HEK293 (cell line): ENCODE measurements at regions not wholly inside any gene's neighbourhood (a gene's known extent, or its start where the extent isn't known, plus 50 kb on each side); places are given as distances from the start of the nearest gene placed in this dataset.

ENCODE experiments used
- CTCF ChIA-PET: fragments of 350-600 bp; formaldehyde crosslinking; extraction: SDS; loops from one replicate; lab custom pipeline; 2021; ENCODE audit warnings: antibody characterized with exemption; lab: Yijun Ruan, JAX
- POLR2A ChIA-PET: fragments of 300-600 bp; formaldehyde crosslinking; extraction: SDS; loops from one replicate; lab custom pipeline; 2020; ENCODE audit warnings: antibody characterized with exemption, inconsistent platforms; lab: Yijun Ruan, JAX
- H3K27ac ChIP-seq: fragments of 200-500 bp; sonication (Bioruptor generic); 2 replicates; pipeline ENCODE4 v1.5.1; 2014; ENCODE audit warnings: low read depth, low read length, control low read depth, inconsistent platforms; ENCODE audit errors: extremely low read depth
- H3K36me3 ChIP-seq, 2 experiments: fragments of 200-500 bp in 1 of 2; sonication (Bioruptor generic) in 1 of 2; 1 replicate in 1 of 2; 2 replicates in 1 of 2; pipeline ENCODE4 v1.5.1; 2014 to 2017; ENCODE audit warnings: inconsistent platforms in 2 of 2, low read length in 2 of 2; ENCODE audit not compliant: control insufficient read depth in 2 of 2, insufficient read depth in 1 of 2
- H3K4me1 ChIP-seq: fragments of 200-500 bp; sonication (Bioruptor generic); 2 replicates; pipeline ENCODE4 v1.5.1; 2014; ENCODE audit warnings: mild to moderate bottlenecking, low read length, inconsistent platforms; ENCODE audit not compliant: control insufficient read depth, insufficient read depth
- H3K4me3 ChIP-seq: 2 replicates; pipeline ENCODE4 v1.5.1; 2011; ENCODE audit warnings: low read depth, mild to moderate bottlenecking, control low read depth, low read length, moderate library complexity
- H3K9me3 ChIP-seq: fragments of 200-500 bp; sonication (Bioruptor generic); 2 replicates; pipeline ENCODE4 v1.5.1; 2014; ENCODE audit warnings: low read depth, low read length, inconsistent platforms; ENCODE audit not compliant: control insufficient read depth, insufficient read depth
- GLI4 ChIP-seq: fragments of 450-650 bp; formaldehyde crosslinking; IDR thresholded peaks from 2 replicates; pipeline ENCODE4 v1.5.1; 2016; ENCODE audit warnings: missing biosample characterization, missing genetic modification characterization
- MEIS1 ChIP-seq: sonication (generic); formaldehyde crosslinking; IDR thresholded peaks from 2 replicates; pipeline ENCODE4 v1.8.1; 2022; ENCODE audit warnings: missing genetic modification reagents, mild to moderate bottlenecking, borderline replicate concordance
- WT1 ChIP-seq: fragments of 450-650 bp; formaldehyde crosslinking; IDR thresholded peaks from 2 replicates; pipeline ENCODE4 v1.5.1; 2016; ENCODE audit warnings: missing biosample characterization, missing genetic modification characterization
- ZIC2 ChIP-seq: fragments of 450-650 bp; formaldehyde crosslinking; IDR thresholded peaks from 2 replicates; pipeline ENCODE4 v1.5.1; 2016; ENCODE audit warnings: missing biosample characterization, missing genetic modification characterization
- ZNF10 ChIP-seq: fragments of 450-650 bp; formaldehyde crosslinking; IDR thresholded peaks from 2 replicates; pipeline ENCODE4 v1.5.1; 2017; ENCODE audit warnings: missing biosample characterization, missing genetic modification characterization
- ZNF169 ChIP-seq: fragments of 450-650 bp; formaldehyde crosslinking; IDR thresholded peaks from 2 replicates; pipeline ENCODE4 v1.5.1; 2016; ENCODE audit warnings: missing biosample characterization, missing genetic modification characterization
- ZNF184 ChIP-seq: fragments of 450-650 bp; IDR thresholded peaks from 2 replicates; pipeline ENCODE4 v1.5.1; 2018; ENCODE audit warnings: missing biosample characterization, mild to moderate bottlenecking, missing genetic modification characterization
- ZNF2 ChIP-seq: fragments of 450-650 bp; formaldehyde crosslinking; IDR thresholded peaks from 2 replicates; pipeline ENCODE4 v1.5.1; 2016; ENCODE audit warnings: missing biosample characterization, missing genetic modification characterization
- ZNF202 ChIP-seq: fragments of 450-650 bp; formaldehyde crosslinking; IDR thresholded peaks from 2 replicates; pipeline ENCODE4 v1.5.1; 2016; ENCODE audit warnings: missing biosample characterization, missing genetic modification characterization, borderline replicate concordance
- ZNF266 ChIP-seq: fragments of 450-650 bp; formaldehyde crosslinking; IDR thresholded peaks from 2 replicates; pipeline ENCODE4 v1.5.1; 2016; ENCODE audit warnings: missing biosample characterization, missing genetic modification characterization, low read depth
- ZNF274 ChIP-seq, 2 experiments: fragments of 200-500 bp in 1 of 2; fragments of 450-650 bp in 1 of 2; sonication (Bioruptor generic) in 1 of 2; formaldehyde crosslinking in 1 of 2; IDR thresholded peaks; 2 replicates each; pipeline versions ENCODE4 v1.5.1 to v1.6.1; 2014 to 2016; ENCODE audit warnings: borderline replicate concordance in 1 of 2, inconsistent platforms in 1 of 2, low read length in 1 of 2, missing biosample characterization in 1 of 2, missing genetic modification characterization in 1 of 2
- ZNF366 ChIP-seq: fragments of 450-650 bp; formaldehyde crosslinking; conservative IDR thresholded peaks from 2 replicates; pipeline ENCODE4 v1.5.1; 2016; ENCODE audit warnings: missing biosample characterization, missing genetic modification characterization
- ZNF416 ChIP-seq: fragments of 450-650 bp; formaldehyde crosslinking; IDR thresholded peaks from 2 replicates; pipeline ENCODE4 v1.5.1; 2016; ENCODE audit warnings: missing biosample characterization, missing genetic modification characterization
- ZNF473 ChIP-seq: fragments of 450-650 bp; formaldehyde crosslinking; IDR thresholded peaks from 2 replicates; pipeline ENCODE4 v1.5.1; 2017; ENCODE audit warnings: missing biosample characterization, missing genetic modification characterization
- ZNF501 ChIP-seq: fragments of 450-650 bp; formaldehyde crosslinking; IDR thresholded peaks from 2 replicates; pipeline ENCODE4 v1.5.1; 2016; ENCODE audit warnings: missing biosample characterization, missing genetic modification characterization
- ZNF514 ChIP-seq: fragments of 450-650 bp; formaldehyde crosslinking; IDR thresholded peaks from 2 replicates; pipeline ENCODE4 v1.5.1; 2016; ENCODE audit warnings: missing biosample characterization, missing genetic modification characterization
- ZNF544 ChIP-seq: fragments of 450-650 bp; formaldehyde crosslinking; IDR thresholded peaks from 2 replicates; pipeline ENCODE4 v1.5.0; 2017; ENCODE audit warnings: missing biosample characterization, missing genetic modification characterization
- ZNF707 ChIP-seq: fragments of 450-650 bp; formaldehyde crosslinking; IDR thresholded peaks from 2 replicates; pipeline ENCODE4 v1.5.1; 2016; ENCODE audit warnings: missing biosample characterization, missing genetic modification characterization
- ZNF76 ChIP-seq: fragments of 450-650 bp; formaldehyde crosslinking; IDR thresholded peaks from 2 replicates; pipeline ENCODE4; 2016; ENCODE audit warnings: low read depth, missing biosample characterization, missing genetic modification characterization, borderline replicate concordance
- ZNF791 ChIP-seq: fragments of 450-650 bp; formaldehyde crosslinking; IDR thresholded peaks from 2 replicates; pipeline ENCODE4 v1.5.1; 2016; ENCODE audit warnings: missing biosample characterization, missing genetic modification characterization
- TF ChIP-seq, protein P1 (sequence below): fragments of 450-650 bp; formaldehyde crosslinking; conservative IDR thresholded peaks from 2 replicates; pipeline ENCODE4 v1.5.1; 2016; ENCODE audit warnings: low read depth, missing biosample characterization, missing genetic modification characterization
- TF ChIP-seq, protein P2 (sequence below): fragments of 450-650 bp; formaldehyde crosslinking; IDR thresholded peaks from 2 replicates; pipeline ENCODE4 v1.5.1; 2016; ENCODE audit warnings: missing biosample characterization, missing genetic modification characterization

GRCh38 chr2:64319896-64320295 lies 134.1 kb upstream of the LGALSL start:
- Histone ChIP-seq H3K36me3 (no peaks in the 10 kb centered on the region), H3K4me3 (no peak overlapping the region), H3K27ac (no peak overlapping the region), H3K9me3 (no peaks in the 10 kb centered on the region), H3K4me1 (no peaks in the 10 kb centered on the region)
- TF ChIP-seq ZNF544 (tag by site-specific recombination) (no peak), ZNF274 (IDR thresholded peaks at IDR 0.05; ENCODE audit: low read length) (no peak), ZNF274 (tag by site-specific recombination; IDR thresholded peaks at IDR 0.05; ENCODE audit: borderline replicate concordance) (no peak), ZNF514 (no peak), ZNF202 (tag by site-specific recombination) (no peak), ZNF366 (tag by site-specific recombination) (no peak), ZNF169 (tag by site-specific recombination) (no peak), MEIS1 (CRISPR knock-in tag) (no peak), ZNF416 (tag by site-specific recombination) (no peak)
- TF ChIP-seq, protein P1, sequence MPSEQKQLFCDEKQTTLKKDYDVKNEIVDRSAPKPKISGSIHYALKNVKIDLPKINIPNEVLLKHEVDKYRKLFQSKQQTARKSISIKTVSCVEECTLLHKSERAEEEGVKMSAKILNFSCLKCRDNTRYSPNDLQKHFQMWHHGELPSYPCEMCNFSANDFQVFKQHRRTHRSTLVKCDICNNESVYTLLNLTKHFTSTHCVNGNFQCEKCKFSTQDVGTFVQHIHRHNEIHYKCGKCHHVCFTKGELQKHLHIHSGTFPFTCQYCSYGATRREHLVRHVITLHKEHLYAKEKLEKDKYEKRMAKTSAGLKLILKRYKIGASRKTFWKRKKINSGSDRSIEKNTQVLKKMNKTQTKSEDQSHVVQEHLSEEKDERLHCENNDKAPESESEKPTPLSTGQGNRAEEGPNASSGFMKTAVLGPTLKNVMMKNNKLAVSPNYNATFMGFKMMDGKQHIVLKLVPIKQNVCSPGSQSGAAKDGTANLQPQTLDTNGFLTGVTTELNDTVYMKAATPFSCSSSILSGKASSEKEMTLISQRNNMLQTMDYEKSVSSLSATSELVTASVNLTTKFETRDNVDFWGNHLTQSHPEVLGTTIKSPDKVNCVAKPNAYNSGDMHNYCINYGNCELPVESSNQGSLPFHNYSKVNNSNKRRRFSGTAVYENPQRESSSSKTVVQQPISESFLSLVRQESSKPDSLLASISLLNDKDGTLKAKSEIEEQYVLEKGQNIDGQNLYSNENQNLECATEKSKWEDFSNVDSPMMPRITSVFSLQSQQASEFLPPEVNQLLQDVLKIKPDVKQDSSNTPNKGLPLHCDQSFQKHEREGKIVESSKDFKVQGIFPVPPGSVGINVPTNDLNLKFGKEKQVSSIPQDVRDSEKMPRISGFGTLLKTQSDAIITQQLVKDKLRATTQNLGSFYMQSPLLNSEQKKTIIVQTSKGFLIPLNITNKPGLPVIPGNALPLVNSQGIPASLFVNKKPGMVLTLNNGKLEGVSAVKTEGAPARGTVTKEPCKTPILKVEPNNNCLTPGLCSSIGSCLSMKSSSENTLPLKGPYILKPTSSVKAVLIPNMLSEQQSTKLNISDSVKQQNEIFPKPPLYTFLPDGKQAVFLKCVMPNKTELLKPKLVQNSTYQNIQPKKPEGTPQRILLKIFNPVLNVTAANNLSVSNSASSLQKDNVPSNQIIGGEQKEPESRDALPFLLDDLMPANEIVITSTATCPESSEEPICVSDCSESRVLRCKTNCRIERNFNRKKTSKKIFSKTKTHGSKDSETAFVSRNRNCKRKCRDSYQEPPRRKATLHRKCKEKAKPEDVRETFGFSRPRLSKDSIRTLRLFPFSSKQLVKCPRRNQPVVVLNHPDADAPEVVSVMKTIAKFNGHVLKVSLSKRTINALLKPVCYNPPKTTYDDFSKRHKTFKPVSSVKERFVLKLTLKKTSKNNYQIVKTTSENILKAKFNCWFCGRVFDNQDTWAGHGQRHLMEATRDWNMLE = no peak
- TF ChIP-seq, protein P2, sequence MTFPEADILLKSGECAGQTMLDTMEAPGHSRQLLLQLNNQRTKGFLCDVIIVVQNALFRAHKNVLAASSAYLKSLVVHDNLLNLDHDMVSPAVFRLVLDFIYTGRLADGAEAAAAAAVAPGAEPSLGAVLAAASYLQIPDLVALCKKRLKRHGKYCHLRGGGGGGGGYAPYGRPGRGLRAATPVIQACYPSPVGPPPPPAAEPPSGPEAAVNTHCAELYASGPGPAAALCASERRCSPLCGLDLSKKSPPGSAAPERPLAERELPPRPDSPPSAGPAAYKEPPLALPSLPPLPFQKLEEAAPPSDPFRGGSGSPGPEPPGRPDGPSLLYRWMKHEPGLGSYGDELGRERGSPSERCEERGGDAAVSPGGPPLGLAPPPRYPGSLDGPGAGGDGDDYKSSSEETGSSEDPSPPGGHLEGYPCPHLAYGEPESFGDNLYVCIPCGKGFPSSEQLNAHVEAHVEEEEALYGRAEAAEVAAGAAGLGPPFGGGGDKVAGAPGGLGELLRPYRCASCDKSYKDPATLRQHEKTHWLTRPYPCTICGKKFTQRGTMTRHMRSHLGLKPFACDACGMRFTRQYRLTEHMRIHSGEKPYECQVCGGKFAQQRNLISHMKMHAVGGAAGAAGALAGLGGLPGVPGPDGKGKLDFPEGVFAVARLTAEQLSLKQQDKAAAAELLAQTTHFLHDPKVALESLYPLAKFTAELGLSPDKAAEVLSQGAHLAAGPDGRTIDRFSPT (tag by site-specific recombination) = no peak
- ChIA-PET POLR2A (no interaction called here), CTCF (no interaction called here)

GRCh38 chr2:64322433-64322832 lies 131.5 kb upstream of the LGALSL start:
- no peak for TF ChIP-seq WT1 (tag by site-specific recombination)
- TF ChIP-seq MEIS1 (CRISPR knock-in tag) = no peak
- TF ChIP-seq ZNF10 (tag by site-specific recombination) = no peak
- TF ChIP-seq ZNF501 (tag by site-specific recombination) = no peak
- TF ChIP-seq ZNF184 (tag by site-specific recombination) = no peak
- no peak for TF ChIP-seq ZNF791
- Histone ChIP-seq H3K4me1 (no peaks in the 10 kb centered on the region), H3K36me3 (no peaks in the 10 kb centered on the region), H3K9me3 (no peaks in the 10 kb centered on the region), H3K27ac (no peak overlapping the region), H3K4me3 (no peak overlapping the region)
- CTCF ChIA-PET = interaction anchor here (2.2 kb wide), 1 partner anchor 166 kb away, joined by 5 read pairs; no protein-coding TSS in a partner anchor
- POLR2A ChIA-PET = no interaction called here

DNA sequence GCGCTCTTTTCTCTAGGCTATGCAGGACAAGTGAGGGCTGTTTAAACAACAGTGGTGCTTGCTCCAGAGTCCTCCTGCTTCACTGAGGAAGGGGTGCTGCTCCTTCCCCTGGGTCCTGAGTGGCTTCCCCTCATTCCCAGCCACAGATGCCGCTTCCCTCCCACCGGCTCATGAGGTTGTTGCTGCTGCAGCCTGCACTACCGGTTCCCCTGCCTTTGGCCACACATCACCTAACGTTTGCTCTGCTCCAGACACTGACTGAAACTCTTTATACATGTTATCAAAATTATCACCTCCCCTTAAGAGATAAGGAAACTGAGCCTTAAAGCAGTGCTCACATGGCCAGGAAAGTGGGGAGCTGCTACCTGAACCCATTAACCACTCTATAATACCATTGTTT lies 130.8 kb upstream of the LGALSL start:
- ChIA-PET CTCF (interaction anchor here (2.2 kb wide), 1 partner anchor 165 kb away, joined by 5 read pairs; no protein-coding TSS in a partner anchor), POLR2A (no interaction called here)

More for the DNA sequence above, 130.8 kb upstream of the LGALSL start:
- TF ChIP-seq ZNF266 (tag by site-specific recombination) (no peak), ZNF76 (tag by site-specific recombination) (no peak), GLI4 (tag by site-specific recombination) (no peak), ZNF473 (tag by site-specific recombination) (no peak), ZNF2 (tag by site-specific recombination) (no peak), ZIC2 (tag by site-specific recombination) (no peak), ZNF707 (tag by site-specific recombination) (no peak)
- no peaks in the 10 kb centered on the region for H3K4me1 ChIP-seq
- no peaks in the 10 kb centered on the region for H3K36me3 ChIP-seq
- H3K27ac ChIP-seq = no peak overlapping the region
- no peak overlapping the region for H3K4me3 ChIP-seq
- no peaks in the 10 kb centered on the region for H3K9me3 ChIP-seq
